ENCODE measurements at regions not wholly inside any gene's neighbourhood (a gene's known extent, or its start where the extent isn't known, plus 50 kb on each side); places are given as distances from the start of the nearest gene placed in this dataset.

GRCh38 chr15:99895189-99895955, 162.1 kb upstream of the LYSMD4 start:
- DNase-seq (ENCODE audit: low spot score in 2 of 2): no peak
- Mint-ChIP-seq H3K27me3 (no peaks in the 10 kb centered on the region), H3K27ac (ENCODE audit: low read depth) (no peak overlapping the region), H3K9me3 (no peaks in the 10 kb centered on the region), H3K4me1 (no peaks in the 10 kb centered on the region), H3K36me3 (ENCODE audit: insufficient read depth) (no peaks in the 10 kb centered on the region), H3K4me3 (no peak overlapping the region)
- ATAC-seq (replicated peaks; ENCODE audit: extremely low read depth, poor library complexity, severe bottlenecking): no peak

GRCh38 chr15:99878835-99879234, 145.6 kb upstream of the LYSMD4 start:
- no peak for DNase-seq (ENCODE audit: low spot score in 2 of 2)
- Mint-ChIP-seq H3K27me3 (no peaks in the 10 kb centered on the region), H3K27ac (ENCODE audit: low read depth) (no peak overlapping the region), H3K9me3 (no peaks in the 10 kb centered on the region), H3K4me3 (no peak overlapping the region), H3K36me3 (ENCODE audit: insufficient read depth) (no peaks in the 10 kb centered on the region), H3K4me1 (no peaks in the 10 kb centered on the region)
- ATAC-seq (replicated peaks; ENCODE audit: extremely low read depth, poor library complexity, severe bottlenecking): no peak

- DNase-seq (ENCODE audit: low spot score in 2 of 2) (no peak), ATAC-seq (replicated peaks; ENCODE audit: extremely low read depth, poor library complexity, severe bottlenecking) (no peak)
- no peaks in the 10 kb centered on the region for H3K4me1 Mint-ChIP-seq
- no peak overlapping the region for H3K4me3 Mint-ChIP-seq
- H3K27ac Mint-ChIP-seq (ENCODE audit: low read depth): no peak overlapping the region
- H3K27me3 Mint-ChIP-seq: no peaks in the 10 kb centered on the region
- no peaks in the 10 kb centered on the region for H3K9me3 Mint-ChIP-seq
- no peaks in the 10 kb centered on the region for H3K36me3 Mint-ChIP-seq (ENCODE audit: insufficient read depth)
Observed at GRCh38 chr15:99873451-99873850, 140.2 kb upstream of the LYSMD4 start.

DNA sequence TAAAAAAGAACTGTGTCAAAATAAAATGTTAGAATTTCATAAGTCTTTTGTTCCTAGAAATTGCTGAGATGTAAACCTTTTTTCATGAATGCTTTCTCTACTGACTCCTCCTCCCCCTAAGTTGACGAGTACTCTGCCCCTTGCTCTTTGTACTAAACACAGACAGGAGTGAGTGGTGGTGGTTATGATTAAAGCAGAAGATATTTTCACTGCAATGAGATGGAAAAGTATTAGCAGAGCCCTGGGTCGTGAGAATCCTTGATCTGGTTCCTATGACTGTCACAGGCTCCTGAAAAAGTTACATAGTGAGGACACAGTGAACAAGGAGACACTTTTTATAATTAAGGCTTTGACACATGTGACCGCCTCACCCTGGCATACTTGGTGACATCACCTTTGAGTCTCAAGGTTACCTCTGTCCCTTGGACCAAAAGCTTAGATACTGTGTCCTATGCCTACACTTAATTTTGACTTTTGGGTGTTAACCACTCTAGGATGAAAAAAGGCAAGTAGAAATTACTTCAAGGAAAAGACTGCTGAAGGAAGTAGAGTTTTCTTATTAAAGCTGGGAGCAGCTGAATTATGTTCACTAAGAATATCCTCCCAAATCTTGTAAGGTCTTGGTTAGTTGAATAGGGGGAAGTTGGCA, 130.4 kb upstream of the LYSMD4 start:
- H3K36me3 Mint-ChIP-seq (ENCODE audit: insufficient read depth): no peaks in the 10 kb centered on the region
- no peaks in the 10 kb centered on the region for H3K9me3 Mint-ChIP-seq
- DNase-seq (ENCODE audit: low spot score in 2 of 2) (no peak), ATAC-seq (replicated peaks; ENCODE audit: extremely low read depth, poor library complexity, severe bottlenecking) (no peak)
- H3K4me3 Mint-ChIP-seq: no peak overlapping the region
- no peaks in the 10 kb centered on the region for H3K27me3 Mint-ChIP-seq
- H3K27ac Mint-ChIP-seq (ENCODE audit: low read depth): no peak overlapping the region
- H3K4me1 Mint-ChIP-seq: no peaks in the 10 kb centered on the region

- Mint-ChIP-seq H3K4me1 (no peaks in the 10 kb centered on the region), H3K4me3 (no peak overlapping the region), H3K27me3 (peaks cover 9% of the 10 kb centered on the region), H3K9me3 (no peaks in the 10 kb centered on the region), H3K27ac (ENCODE audit: low read depth) (no peak overlapping the region), H3K36me3 (ENCODE audit: insufficient read depth) (no peaks in the 10 kb centered on the region)
- no peak for DNase-seq (ENCODE audit: low spot score in 2 of 2)
- no peak for ATAC-seq (replicated peaks; ENCODE audit: extremely low read depth, poor library complexity, severe bottlenecking)
Observed at GRCh38 chr15:99857836-99858235, 124.6 kb upstream of the LYSMD4 start.

- peaks cover 9% of the 10 kb centered on the region for H3K27me3 Mint-ChIP-seq
- ATAC-seq (replicated peaks; ENCODE audit: extremely low read depth, poor library complexity, severe bottlenecking): no peak
- no peak for DNase-seq (ENCODE audit: low spot score in 2 of 2)
- H3K9me3 Mint-ChIP-seq: no peaks in the 10 kb centered on the region
- H3K4me1 Mint-ChIP-seq: no peaks in the 10 kb centered on the region
- no peak overlapping the region for H3K4me3 Mint-ChIP-seq
- no peak overlapping the region for H3K27ac Mint-ChIP-seq (ENCODE audit: low read depth)
- no peaks in the 10 kb centered on the region for H3K36me3 Mint-ChIP-seq (ENCODE audit: insufficient read depth)
Observed at GRCh38 chr15:99850517-99850916, 117.3 kb upstream of the LYSMD4 start.

DNA sequence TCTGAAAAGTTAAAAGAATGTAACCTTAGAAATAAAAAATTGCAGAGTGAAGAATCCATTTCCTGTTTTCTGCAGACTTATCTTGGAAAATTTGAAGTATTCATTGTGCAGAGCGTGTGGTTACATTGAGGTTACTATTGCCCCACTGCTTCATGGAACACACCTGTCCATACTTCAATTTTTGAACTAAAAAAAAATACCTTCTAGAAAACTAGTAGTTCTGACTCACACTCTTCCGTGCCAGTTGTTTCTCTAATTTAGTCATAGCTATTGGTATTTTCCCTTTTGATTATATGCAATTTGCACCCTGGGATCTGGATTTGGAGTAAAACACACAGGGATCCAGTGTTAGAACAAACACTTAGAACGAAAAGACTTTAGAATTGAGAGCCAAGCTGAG, 111.8 kb upstream of the LYSMD4 start:
- Mint-ChIP-seq H3K9me3 (no peaks in the 10 kb centered on the region), H3K27ac (ENCODE audit: low read depth) (no peak overlapping the region), H3K4me3 (no peak overlapping the region), H3K36me3 (ENCODE audit: insufficient read depth) (no peaks in the 10 kb centered on the region), H3K4me1 (no peaks in the 10 kb centered on the region), H3K27me3 (no peaks in the 10 kb centered on the region)
- no peak for DNase-seq (ENCODE audit: low spot score in 2 of 2)
- no peak for ATAC-seq (replicated peaks; ENCODE audit: extremely low read depth, poor library complexity, severe bottlenecking)

DNA sequence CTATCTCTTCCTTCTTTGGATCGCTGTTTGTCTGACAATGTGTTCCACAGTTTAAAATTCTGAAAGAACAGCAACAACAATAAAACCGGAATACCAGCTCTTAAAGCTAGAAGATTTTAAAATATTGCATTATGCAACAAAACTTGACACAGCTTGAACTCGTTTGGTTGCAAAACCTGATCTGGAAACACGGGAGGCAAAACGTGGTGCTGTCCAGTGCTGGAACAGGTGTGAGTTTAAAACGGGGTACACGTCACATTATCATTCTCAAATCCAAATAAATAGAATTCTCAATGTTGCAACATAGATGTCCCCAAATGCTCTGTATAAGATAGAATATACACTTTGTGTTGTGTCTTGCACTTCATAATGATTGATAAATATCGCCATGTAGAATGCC, 110.9 kb upstream of the LYSMD4 start:
- H3K27me3 Mint-ChIP-seq: no peaks in the 10 kb centered on the region
- ATAC-seq (replicated peaks; ENCODE audit: extremely low read depth, poor library complexity, severe bottlenecking): no peak
- H3K4me3 Mint-ChIP-seq: no peak overlapping the region
- no peaks in the 10 kb centered on the region for H3K4me1 Mint-ChIP-seq
- H3K36me3 Mint-ChIP-seq (ENCODE audit: insufficient read depth): no peaks in the 10 kb centered on the region
- no peaks in the 10 kb centered on the region for H3K9me3 Mint-ChIP-seq
- no peak overlapping the region for H3K27ac Mint-ChIP-seq (ENCODE audit: low read depth)
- no peak for DNase-seq (ENCODE audit: low spot score in 2 of 2)

- Mint-ChIP-seq H3K27ac (ENCODE audit: low read depth) (no peak overlapping the region), H3K36me3 (ENCODE audit: insufficient read depth) (peaks cover 3% of the 10 kb centered on the region), H3K9me3 (no peaks in the 10 kb centered on the region), H3K27me3 (no peaks in the 10 kb centered on the region), H3K4me3 (no peak overlapping the region), H3K4me1 (no peaks in the 10 kb centered on the region)
- ATAC-seq (replicated peaks; ENCODE audit: extremely low read depth, poor library complexity, severe bottlenecking) (no peak), DNase-seq (ENCODE audit: low spot score in 2 of 2) (no peak)
Observed at GRCh38 chr15:99842071-99842470, 108.8 kb upstream of the LYSMD4 start.

GRCh38 chr15:99826157-99826780, 93.0 kb upstream of the LYSMD4 start:
- H3K9me3 Mint-ChIP-seq: no peaks in the 10 kb centered on the region
- H3K27me3 Mint-ChIP-seq: no peaks in the 10 kb centered on the region
- peaks cover 3% of the 10 kb centered on the region for H3K36me3 Mint-ChIP-seq (ENCODE audit: insufficient read depth)
- H3K4me1 Mint-ChIP-seq: peaks cover 6% of the 10 kb centered on the region
- no peak overlapping the region for H3K27ac Mint-ChIP-seq (ENCODE audit: low read depth)
- no peak for ATAC-seq (replicated peaks; ENCODE audit: extremely low read depth, poor library complexity, severe bottlenecking)
- DNase-seq (ENCODE audit: low spot score in 2 of 2): no peak
- no peak overlapping the region for H3K4me3 Mint-ChIP-seq

DNA sequence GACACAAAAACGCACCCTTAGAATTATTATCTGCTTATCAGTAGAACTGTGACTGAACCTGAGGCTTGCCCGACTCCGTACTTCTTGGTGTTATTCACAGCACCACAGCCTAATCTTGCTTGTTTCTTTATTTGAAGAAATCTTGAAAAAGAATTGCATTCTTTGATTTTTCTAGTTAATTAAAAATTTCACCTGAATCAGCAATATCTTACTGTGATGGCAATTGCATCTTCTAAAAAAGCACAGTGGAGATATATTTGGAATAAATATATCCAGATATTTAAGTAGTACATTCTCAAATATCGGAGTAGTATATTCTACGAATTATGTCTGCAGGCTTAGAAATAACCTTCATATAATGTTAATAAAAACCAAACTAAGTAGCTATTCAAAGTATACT, 90.1 kb upstream of the LYSMD4 start:
- H3K4me1 Mint-ChIP-seq: peaks cover 2% of the 10 kb centered on the region
- no peaks in the 10 kb centered on the region for H3K9me3 Mint-ChIP-seq
- no peak overlapping the region for H3K4me3 Mint-ChIP-seq
- no peak for DNase-seq (ENCODE audit: low spot score in 2 of 2)
- H3K27ac Mint-ChIP-seq (ENCODE audit: low read depth): no peak overlapping the region
- no peak for ATAC-seq (replicated peaks; ENCODE audit: extremely low read depth, poor library complexity, severe bottlenecking)
- H3K27me3 Mint-ChIP-seq: no peaks in the 10 kb centered on the region
- H3K36me3 Mint-ChIP-seq (ENCODE audit: insufficient read depth): peaks cover 5% of the 10 kb centered on the region

- H3K9me3 Mint-ChIP-seq: no peaks in the 10 kb centered on the region
- ATAC-seq (replicated peaks; ENCODE audit: extremely low read depth, poor library complexity, severe bottlenecking) (no peak), DNase-seq (ENCODE audit: low spot score in 2 of 2) (no peak)
- H3K4me1 Mint-ChIP-seq: peaks cover 7% of the 10 kb centered on the region
- H3K27ac Mint-ChIP-seq (ENCODE audit: low read depth): no peak overlapping the region
- H3K27me3 Mint-ChIP-seq: no peaks in the 10 kb centered on the region
- H3K4me3 Mint-ChIP-seq: no peak overlapping the region
- peaks cover 6% of the 10 kb centered on the region for H3K36me3 Mint-ChIP-seq (ENCODE audit: insufficient read depth)
Observed at GRCh38 chr15:99819981-99820718, 86.9 kb upstream of the LYSMD4 start.
